Mammary epithelial cell (primary cell): ENCODE measurements at regions not wholly inside any gene's neighbourhood (a gene's known extent, or its start where the extent isn't known, plus 50 kb on each side); places are given as distances from the start of the nearest gene placed in this dataset.

Source experiments
- CTCF ChIP-seq, 2 donors: IDR thresholded peaks in 1 of 2; conservative IDR thresholded peaks in 1 of 2; 2 replicates each; pipeline ENCODE4 v1.5.1; 2011 to 2012; ENCODE audit warnings: inconsistent platforms in 2 of 2, low read length in 2 of 2, mild to moderate bottlenecking in 2 of 2, control low read depth in 1 of 2, low read depth in 1 of 2; ENCODE audit not compliant: insufficient read depth in 1 of 2; ENCODE audit errors: extremely low read depth in 1 of 2
- EZH2 ChIP-seq: IDR thresholded peaks from 2 replicates; pipeline ENCODE4 v1.6.1; 2012; ENCODE audit warnings: low read length, inconsistent platforms, borderline replicate concordance

DNA sequence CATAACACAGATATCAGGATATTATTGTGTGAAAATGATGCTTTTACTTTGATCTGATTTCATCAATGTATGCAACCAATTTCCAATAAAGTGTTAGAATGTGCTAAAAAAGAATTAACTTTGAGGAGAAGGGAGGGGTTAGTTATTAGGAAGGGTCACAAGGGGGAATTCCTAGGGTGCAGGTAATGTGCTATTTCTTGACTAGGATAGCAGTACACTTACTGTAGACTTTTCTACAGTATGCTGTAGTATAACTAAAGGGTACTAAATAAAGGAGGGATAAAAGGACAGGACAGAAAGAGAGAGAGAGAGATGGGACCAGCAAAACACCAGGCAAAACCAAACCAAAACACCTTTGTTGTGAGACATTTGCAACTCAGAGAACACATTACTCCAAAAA lies 121.4 kb upstream of the RAP1B start:
- no peak for TF ChIP-seq EZH2
- no peak for TF ChIP-seq CTCF (conservative IDR thresholded peaks at IDR 0.05 in 1 of 2, IDR thresholded peaks at IDR 0.05 in 1 of 2; ENCODE audit: extremely low read depth in 1 of 2, insufficient read depth in 1 of 2, low read depth in 1 of 2, low read length in 2 of 2)
